SK-N-SH treated with all-trans-retinoic acid at 6 μM for 48 hours (cell line): ENCODE measurements at regions not wholly inside any gene's neighbourhood (a gene's known extent, or its start where the extent isn't known, plus 50 kb on each side); places are given as distances from the start of the nearest gene placed in this dataset.

ENCODE experiments used
- ATAC-seq: fragments of 200-7000 bp; cut with Tn5 transposase; 3 replicates; pipeline ENCODE4 v1.9.1; 2020; ENCODE audit warnings: mild to moderate bottlenecking, moderate library complexity
- ARNTL ChIP-seq: fragments of 450-650 bp; formaldehyde crosslinking; IDR thresholded peaks from 2 replicates; pipeline ENCODE4 v1.5.0; 2020; ENCODE audit warnings: low read depth, mild to moderate bottlenecking, moderate library complexity, borderline replicate concordance
- BACH2 ChIP-seq: fragments of 250-450 bp; sonication (Bioruptor Pico); IDR thresholded peaks from 2 replicates; pipeline ENCODE4 v1.9.0; 2021; ENCODE audit warnings: mild to moderate bottlenecking, borderline replicate concordance
- CREB5 ChIP-seq: fragments of 250-450 bp; sonication (Bioruptor Pico); IDR thresholded peaks from 2 replicates; pipeline ENCODE4 v1.5.1; 2020; ENCODE audit warnings: low read depth, mild to moderate bottlenecking, moderate library complexity
- CSDC2 ChIP-seq: fragments of 250-450 bp; sonication (Bioruptor Pico); IDR thresholded peaks from 2 replicates; pipeline ENCODE4 v1.5.0; 2020; ENCODE audit warnings: mild to moderate bottlenecking, moderate library complexity
- CSRNP3 ChIP-seq: fragments of 250-450 bp; sonication (Bioruptor Pico); IDR thresholded peaks from 2 replicates; pipeline ENCODE4 v1.5.1; 2021; ENCODE audit warnings: mild to moderate bottlenecking, moderate library complexity
- ESRRG ChIP-seq: fragments of 250-450 bp; sonication (Bioruptor Pico); IDR thresholded peaks from 2 replicates; pipeline ENCODE4 v1.6.1; 2021; ENCODE audit warnings: mild to moderate bottlenecking
- GLIS3 ChIP-seq: fragments of 250-450 bp; sonication (Bioruptor Pico); IDR thresholded peaks from 2 replicates; pipeline ENCODE4 v1.5.0; 2020; ENCODE audit warnings: mild to moderate bottlenecking, moderate library complexity
- ISL1 ChIP-seq: fragments of 250-450 bp; sonication (Bioruptor Pico); IDR thresholded peaks from 2 replicates; pipeline ENCODE4 v2.1.2; 2022; ENCODE audit warnings: mild to moderate bottlenecking, moderate library complexity
- PATZ1 ChIP-seq: fragments of 250-450 bp; sonication (Bioruptor Pico); IDR thresholded peaks from 2 replicates; pipeline ENCODE4 v1.8.0; 2020; ENCODE audit warnings: mild to moderate bottlenecking, moderate library complexity, borderline replicate concordance
- PPARA ChIP-seq: fragments of 250-450 bp; sonication (Bioruptor Pico); IDR thresholded peaks from 2 replicates; pipeline ENCODE4 v1.5.0; 2020; ENCODE audit warnings: mild to moderate bottlenecking, borderline replicate concordance
- RARB ChIP-seq: fragments of 250-450 bp; sonication (Bioruptor Pico); IDR thresholded peaks from 2 replicates; pipeline ENCODE4 v1.8.0; 2021; ENCODE audit warnings: mild to moderate bottlenecking, moderate library complexity
- SNAI2 ChIP-seq: fragments of 250-450 bp; sonication (Bioruptor Pico); IDR thresholded peaks from 2 replicates; pipeline ENCODE4 v1.5.0; 2020; ENCODE audit warnings: mild to moderate bottlenecking, moderate library complexity
- TCF4 ChIP-seq: fragments of 250-450 bp; sonication (Bioruptor Pico); IDR thresholded peaks from 2 replicates; pipeline ENCODE4 v1.8.0; 2021; ENCODE audit warnings: mild to moderate bottlenecking, moderate library complexity, borderline replicate concordance
- ZFP3 ChIP-seq: fragments of 250-450 bp; sonication (Bioruptor Pico); IDR thresholded peaks from 2 replicates; pipeline ENCODE4 v1.5.0; 2020; ENCODE audit warnings: mild to moderate bottlenecking, moderate library complexity
- ZFP30 ChIP-seq: fragments of 450-650 bp; formaldehyde crosslinking; IDR thresholded peaks from 2 replicates; pipeline ENCODE4 v1.5.0; 2022; ENCODE audit warnings: mild to moderate bottlenecking, moderate library complexity
- ZNF70 ChIP-seq: fragments of 450-650 bp; formaldehyde crosslinking; IDR thresholded peaks from 2 replicates; pipeline ENCODE4 v1.5.0; 2020; ENCODE audit warnings: mild to moderate bottlenecking, moderate library complexity
- TF ChIP-seq, protein P1 (sequence below): fragments of 250-450 bp; sonication (Bioruptor Pico); IDR thresholded peaks from 2 replicates; pipeline ENCODE4 v1.8.0; 2021; ENCODE audit warnings: low read depth, mild to moderate bottlenecking, moderate library complexity, borderline replicate concordance

DNA sequence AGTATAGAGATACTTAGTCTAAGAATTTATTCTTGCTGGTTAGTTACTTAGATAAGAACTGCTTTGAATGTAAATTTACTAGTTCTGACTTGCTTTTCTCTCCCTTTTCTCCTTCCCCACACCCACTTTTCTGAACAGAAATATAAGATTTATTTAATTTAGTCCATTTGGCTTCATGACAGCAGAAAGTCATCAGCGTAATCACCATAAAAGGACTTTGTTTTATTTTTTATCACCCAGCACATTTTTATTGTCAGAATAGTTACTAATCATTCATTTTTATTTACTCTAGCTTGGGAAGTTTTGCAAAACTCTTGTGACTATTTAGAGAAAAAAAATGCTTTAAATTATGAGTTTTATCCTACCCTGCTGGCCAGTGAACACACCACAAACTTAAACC is 197.2 kb downstream of the CHRM3 start:
- no peak for TF ChIP-seq PPARA (CRISPR knock-in tag)
- TF ChIP-seq ISL1 (CRISPR knock-in tag) = no peak
- no peak for TF ChIP-seq RARB (CRISPR knock-in tag)
- no peak for TF ChIP-seq SNAI2 (CRISPR knock-in tag)
- TF ChIP-seq ZNF70 (CRISPR knock-in tag) = no peak
- TF ChIP-seq ZFP30 (CRISPR knock-in tag) = no peak
- no peak for TF ChIP-seq GLIS3
- no peak for TF ChIP-seq ZFP3 (CRISPR knock-in tag)
- TF ChIP-seq CSDC2 (CRISPR knock-in tag) = no peak
- TF ChIP-seq PATZ1 (CRISPR knock-in tag) = no peak
- TF ChIP-seq, protein P1, sequence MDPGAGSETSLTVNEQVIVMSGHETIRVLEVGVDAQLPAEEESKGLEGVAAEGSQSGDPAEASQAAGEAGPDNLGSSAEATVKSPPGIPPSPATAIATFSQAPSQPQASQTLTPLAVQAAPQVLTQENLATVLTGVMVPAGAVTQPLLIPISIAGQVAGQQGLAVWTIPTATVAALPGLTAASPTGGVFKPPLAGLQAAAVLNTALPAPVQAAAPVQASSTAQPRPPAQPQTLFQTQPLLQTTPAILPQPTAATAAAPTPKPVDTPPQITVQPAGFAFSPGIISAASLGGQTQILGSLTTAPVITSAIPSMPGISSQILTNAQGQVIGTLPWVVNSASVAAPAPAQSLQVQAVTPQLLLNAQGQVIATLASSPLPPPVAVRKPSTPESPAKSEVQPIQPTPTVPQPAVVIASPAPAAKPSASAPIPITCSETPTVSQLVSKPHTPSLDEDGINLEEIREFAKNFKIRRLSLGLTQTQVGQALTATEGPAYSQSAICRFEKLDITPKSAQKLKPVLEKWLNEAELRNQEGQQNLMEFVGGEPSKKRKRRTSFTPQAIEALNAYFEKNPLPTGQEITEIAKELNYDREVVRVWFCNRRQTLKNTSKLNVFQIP (CRISPR knock-in tag) = no peak
- TF ChIP-seq, all 23 proteins: peak for 0
- ATAC-seq = no peak

DNA sequence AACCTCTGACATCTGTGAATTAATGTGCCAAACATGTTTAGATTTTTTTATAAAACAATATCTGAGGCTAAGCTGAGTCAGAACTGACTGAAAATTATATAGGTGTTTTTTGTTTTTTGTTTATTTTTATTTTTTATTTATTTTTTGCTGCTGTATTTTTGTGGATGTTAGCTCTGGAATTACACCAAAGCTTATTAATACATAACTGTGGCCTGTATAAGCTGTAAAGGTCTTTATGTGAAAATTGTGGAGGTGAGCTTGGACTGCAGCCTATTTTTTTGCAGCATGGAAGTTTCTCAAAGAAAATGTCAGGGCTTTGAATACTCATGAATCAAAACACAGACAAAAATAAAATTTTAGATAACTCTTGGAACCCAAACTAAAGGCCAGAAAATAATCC is 199.8 kb downstream of the CHRM3 start:
- TF ChIP-seq ARNTL (no peak), BACH2 (CRISPR knock-in tag) (no peak), ESRRG (CRISPR knock-in tag) (no peak)
- ATAC-seq = no peak

GRCh38 chr1:239587066-239587465 is 200.7 kb downstream of the CHRM3 start:
- TF ChIP-seq SNAI2 (CRISPR knock-in tag) (no peak), TCF4 (CRISPR knock-in tag) (no peak), CSRNP3 (CRISPR knock-in tag) (no peak), ESRRG (CRISPR knock-in tag) (no peak), ZFP3 (CRISPR knock-in tag) (no peak), CREB5 (CRISPR knock-in tag) (no peak), PATZ1 (CRISPR knock-in tag) (no peak), ZNF70 (CRISPR knock-in tag) (no peak)
- TF ChIP-seq, all 23 proteins: peak for 0
- ATAC-seq = no peak

GRCh38 chr1:239587574-239588369 is 201.4 kb downstream of the CHRM3 start:
- ATAC-seq = no peak
- no peak for TF ChIP-seq ZFP3 (CRISPR knock-in tag)
- TF ChIP-seq SNAI2 (CRISPR knock-in tag) = no peak
- TF ChIP-seq BACH2 (CRISPR knock-in tag) = no peak
- TF ChIP-seq RARB (CRISPR knock-in tag) = no peak
- TF ChIP-seq CSDC2 (CRISPR knock-in tag) = no peak
- TF ChIP-seq ZNF70 (CRISPR knock-in tag) = no peak
- no peak for TF ChIP-seq CSRNP3 (CRISPR knock-in tag)
